ENCODE measurements at regions not wholly inside any gene's neighbourhood (a gene's known extent, or its start where the extent isn't known, plus 50 kb on each side); places are given as distances from the start of the nearest gene placed in this dataset.

DNA sequence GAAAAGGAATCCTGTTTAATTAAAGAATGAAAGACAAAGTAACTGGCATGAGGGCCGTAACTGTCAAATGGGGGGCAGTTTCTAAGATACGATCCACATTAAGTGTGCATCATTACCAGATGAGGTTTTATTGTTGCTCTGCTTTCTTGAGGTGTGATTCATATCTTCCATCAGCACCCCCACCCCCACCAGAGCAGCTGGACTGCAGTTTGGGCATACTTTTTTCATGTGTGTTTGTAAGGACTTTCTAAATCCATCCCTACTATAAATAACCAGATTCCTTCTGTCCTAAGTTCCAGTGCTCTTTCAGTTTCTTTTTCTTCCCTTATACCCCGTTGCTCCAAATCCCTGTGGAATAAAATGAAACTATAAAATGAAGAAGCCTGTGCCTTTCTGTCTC lies 142.1 kb downstream of the CDCA7 start:
- no peak for TF ChIP-seq CREB1 (CRISPR knock-in tag; IDR thresholded peaks at IDR 0.05)
- TF ChIP-seq, protein P1, sequence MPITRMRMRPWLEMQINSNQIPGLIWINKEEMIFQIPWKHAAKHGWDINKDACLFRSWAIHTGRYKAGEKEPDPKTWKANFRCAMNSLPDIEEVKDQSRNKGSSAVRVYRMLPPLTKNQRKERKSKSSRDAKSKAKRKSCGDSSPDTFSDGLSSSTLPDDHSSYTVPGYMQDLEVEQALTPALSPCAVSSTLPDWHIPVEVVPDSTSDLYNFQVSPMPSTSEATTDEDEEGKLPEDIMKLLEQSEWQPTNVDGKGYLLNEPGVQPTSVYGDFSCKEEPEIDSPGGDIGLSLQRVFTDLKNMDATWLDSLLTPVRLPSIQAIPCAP (CRISPR knock-in tag; IDR thresholded peaks at IDR 0.05) = no peak
- TF ChIP-seq ETV6 (CRISPR knock-in tag; IDR thresholded peaks at IDR 0.05) = no peak
- TF ChIP-seq, protein P2, sequence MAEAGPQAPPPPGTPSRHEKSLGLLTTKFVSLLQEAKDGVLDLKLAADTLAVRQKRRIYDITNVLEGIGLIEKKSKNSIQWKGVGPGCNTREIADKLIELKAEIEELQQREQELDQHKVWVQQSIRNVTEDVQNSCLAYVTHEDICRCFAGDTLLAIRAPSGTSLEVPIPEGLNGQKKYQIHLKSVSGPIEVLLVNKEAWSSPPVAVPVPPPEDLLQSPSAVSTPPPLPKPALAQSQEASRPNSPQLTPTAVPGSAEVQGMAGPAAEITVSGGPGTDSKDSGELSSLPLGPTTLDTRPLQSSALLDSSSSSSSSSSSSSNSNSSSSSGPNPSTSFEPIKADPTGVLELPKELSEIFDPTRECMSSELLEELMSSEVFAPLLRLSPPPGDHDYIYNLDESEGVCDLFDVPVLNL (CRISPR knock-in tag; IDR thresholded peaks at IDR 0.05; ENCODE audit: borderline replicate concordance, low read depth) = no peak
- no peak for TF ChIP-seq ZNF671 (CRISPR knock-in tag; IDR thresholded peaks at IDR 0.05)
- no peak for TF ChIP-seq NR1H2 (CRISPR knock-in tag; IDR thresholded peaks at IDR 0.05)
- TF ChIP-seq, protein P3, sequence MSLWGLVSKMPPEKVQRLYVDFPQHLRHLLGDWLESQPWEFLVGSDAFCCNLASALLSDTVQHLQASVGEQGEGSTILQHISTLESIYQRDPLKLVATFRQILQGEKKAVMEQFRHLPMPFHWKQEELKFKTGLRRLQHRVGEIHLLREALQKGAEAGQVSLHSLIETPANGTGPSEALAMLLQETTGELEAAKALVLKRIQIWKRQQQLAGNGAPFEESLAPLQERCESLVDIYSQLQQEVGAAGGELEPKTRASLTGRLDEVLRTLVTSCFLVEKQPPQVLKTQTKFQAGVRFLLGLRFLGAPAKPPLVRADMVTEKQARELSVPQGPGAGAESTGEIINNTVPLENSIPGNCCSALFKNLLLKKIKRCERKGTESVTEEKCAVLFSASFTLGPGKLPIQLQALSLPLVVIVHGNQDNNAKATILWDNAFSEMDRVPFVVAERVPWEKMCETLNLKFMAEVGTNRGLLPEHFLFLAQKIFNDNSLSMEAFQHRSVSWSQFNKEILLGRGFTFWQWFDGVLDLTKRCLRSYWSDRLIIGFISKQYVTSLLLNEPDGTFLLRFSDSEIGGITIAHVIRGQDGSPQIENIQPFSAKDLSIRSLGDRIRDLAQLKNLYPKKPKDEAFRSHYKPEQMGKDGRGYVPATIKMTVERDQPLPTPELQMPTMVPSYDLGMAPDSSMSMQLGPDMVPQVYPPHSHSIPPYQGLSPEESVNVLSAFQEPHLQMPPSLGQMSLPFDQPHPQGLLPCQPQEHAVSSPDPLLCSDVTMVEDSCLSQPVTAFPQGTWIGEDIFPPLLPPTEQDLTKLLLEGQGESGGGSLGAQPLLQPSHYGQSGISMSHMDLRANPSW (CRISPR knock-in tag; conservative IDR thresholded peaks at IDR 0.05; ENCODE audit: low read depth) = no peak
- no peak for TF ChIP-seq FOXP1 (CRISPR knock-in tag; IDR thresholded peaks at IDR 0.05; ENCODE audit: borderline replicate concordance)
- TF ChIP-seq JUN (CRISPR knock-in tag; IDR thresholded peaks at IDR 0.05) = no peak
- peaks cover 21% of the 10 kb centered on the region for H3K36me3 Mint-ChIP-seq
- H3K27ac Mint-ChIP-seq = no peak overlapping the region
- ChIA-PET CTCF (no interaction called here), POLR2A (no interaction called here)
- peaks cover 36% of the 10 kb centered on the region for H3K9me3 Mint-ChIP-seq
- no peaks in the 10 kb centered on the region for H3K4me1 Mint-ChIP-seq
- H3K27me3 Mint-ChIP-seq (ENCODE audit: low read depth) = no peaks in the 10 kb centered on the region; the same call in 1 of the 2 replicates
- DNase-seq (ENCODE audit: low spot score) = no peak
- ATAC-seq = no peak
- H3K4me3 Mint-ChIP-seq = no peak overlapping the region

DNA sequence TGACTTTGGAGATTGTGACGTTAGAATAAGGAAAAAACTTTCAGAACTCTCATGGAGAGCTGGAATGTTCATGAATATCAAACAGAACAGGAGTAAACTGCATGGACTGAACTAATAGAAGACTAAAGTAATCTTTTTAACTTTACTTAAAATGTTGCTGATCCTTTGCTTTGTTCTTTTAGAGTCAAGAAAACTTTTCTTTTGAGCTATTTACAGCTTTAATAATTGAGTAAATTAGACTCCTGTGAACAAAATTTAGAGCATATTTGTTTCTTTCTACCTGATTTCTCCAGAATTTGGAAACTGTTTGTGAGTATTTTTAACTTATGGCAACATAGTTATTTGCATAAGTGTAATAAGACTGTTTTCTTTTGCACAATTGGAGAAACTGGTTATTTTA lies 146.3 kb downstream of the CDCA7 start:
- TF ChIP-seq, protein P4, sequence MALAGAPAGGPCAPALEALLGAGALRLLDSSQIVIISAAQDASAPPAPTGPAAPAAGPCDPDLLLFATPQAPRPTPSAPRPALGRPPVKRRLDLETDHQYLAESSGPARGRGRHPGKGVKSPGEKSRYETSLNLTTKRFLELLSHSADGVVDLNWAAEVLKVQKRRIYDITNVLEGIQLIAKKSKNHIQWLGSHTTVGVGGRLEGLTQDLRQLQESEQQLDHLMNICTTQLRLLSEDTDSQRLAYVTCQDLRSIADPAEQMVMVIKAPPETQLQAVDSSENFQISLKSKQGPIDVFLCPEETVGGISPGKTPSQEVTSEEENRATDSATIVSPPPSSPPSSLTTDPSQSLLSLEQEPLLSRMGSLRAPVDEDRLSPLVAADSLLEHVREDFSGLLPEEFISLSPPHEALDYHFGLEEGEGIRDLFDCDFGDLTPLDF (CRISPR knock-in tag; IDR thresholded peaks at IDR 0.05) = no peak
- TF ChIP-seq TEAD4 (CRISPR knock-in tag; IDR thresholded peaks at IDR 0.05) (no peak), ELF4 (CRISPR knock-in tag; IDR thresholded peaks at IDR 0.05; ENCODE audit: low read depth) (no peak), ZNF232 (CRISPR knock-in tag; IDR thresholded peaks at IDR 0.05) (no peak), NR1H2 (CRISPR knock-in tag; IDR thresholded peaks at IDR 0.05) (no peak), OVOL2 (CRISPR knock-in tag; IDR thresholded peaks at IDR 0.05; ENCODE audit: borderline replicate concordance) (no peak), SMAD4 (CRISPR knock-in tag; IDR thresholded peaks at IDR 0.05) (no peak), ZNF671 (CRISPR knock-in tag; IDR thresholded peaks at IDR 0.05) (no peak), ZNF121 (CRISPR knock-in tag; IDR thresholded peaks at IDR 0.05) (no peak)
- TF ChIP-seq, protein P5, sequence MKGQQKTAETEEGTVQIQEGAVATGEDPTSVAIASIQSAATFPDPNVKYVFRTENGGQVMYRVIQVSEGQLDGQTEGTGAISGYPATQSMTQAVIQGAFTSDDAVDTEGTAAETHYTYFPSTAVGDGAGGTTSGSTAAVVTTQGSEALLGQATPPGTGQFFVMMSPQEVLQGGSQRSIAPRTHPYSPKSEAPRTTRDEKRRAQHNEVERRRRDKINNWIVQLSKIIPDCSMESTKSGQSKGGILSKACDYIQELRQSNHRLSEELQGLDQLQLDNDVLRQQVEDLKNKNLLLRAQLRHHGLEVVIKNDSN (CRISPR knock-in tag; IDR thresholded peaks at IDR 0.05) = no peak
- TF ChIP-seq, protein P6, sequence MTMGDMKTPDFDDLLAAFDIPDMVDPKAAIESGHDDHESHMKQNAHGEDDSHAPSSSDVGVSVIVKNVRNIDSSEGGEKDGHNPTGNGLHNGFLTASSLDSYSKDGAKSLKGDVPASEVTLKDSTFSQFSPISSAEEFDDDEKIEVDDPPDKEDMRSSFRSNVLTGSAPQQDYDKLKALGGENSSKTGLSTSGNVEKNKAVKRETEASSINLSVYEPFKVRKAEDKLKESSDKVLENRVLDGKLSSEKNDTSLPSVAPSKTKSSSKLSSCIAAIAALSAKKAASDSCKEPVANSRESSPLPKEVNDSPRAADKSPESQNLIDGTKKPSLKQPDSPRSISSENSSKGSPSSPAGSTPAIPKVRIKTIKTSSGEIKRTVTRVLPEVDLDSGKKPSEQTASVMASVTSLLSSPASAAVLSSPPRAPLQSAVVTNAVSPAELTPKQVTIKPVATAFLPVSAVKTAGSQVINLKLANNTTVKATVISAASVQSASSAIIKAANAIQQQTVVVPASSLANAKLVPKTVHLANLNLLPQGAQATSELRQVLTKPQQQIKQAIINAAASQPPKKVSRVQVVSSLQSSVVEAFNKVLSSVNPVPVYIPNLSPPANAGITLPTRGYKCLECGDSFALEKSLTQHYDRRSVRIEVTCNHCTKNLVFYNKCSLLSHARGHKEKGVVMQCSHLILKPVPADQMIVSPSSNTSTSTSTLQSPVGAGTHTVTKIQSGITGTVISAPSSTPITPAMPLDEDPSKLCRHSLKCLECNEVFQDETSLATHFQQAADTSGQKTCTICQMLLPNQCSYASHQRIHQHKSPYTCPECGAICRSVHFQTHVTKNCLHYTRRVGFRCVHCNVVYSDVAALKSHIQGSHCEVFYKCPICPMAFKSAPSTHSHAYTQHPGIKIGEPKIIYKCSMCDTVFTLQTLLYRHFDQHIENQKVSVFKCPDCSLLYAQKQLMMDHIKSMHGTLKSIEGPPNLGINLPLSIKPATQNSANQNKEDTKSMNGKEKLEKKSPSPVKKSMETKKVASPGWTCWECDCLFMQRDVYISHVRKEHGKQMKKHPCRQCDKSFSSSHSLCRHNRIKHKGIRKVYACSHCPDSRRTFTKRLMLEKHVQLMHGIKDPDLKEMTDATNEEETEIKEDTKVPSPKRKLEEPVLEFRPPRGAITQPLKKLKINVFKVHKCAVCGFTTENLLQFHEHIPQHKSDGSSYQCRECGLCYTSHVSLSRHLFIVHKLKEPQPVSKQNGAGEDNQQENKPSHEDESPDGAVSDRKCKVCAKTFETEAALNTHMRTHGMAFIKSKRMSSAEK (CRISPR knock-in tag; IDR thresholded peaks at IDR 0.05; ENCODE audit: borderline replicate concordance) = no peak
- POLR2A ChIA-PET = no interaction called here
- peaks cover 10% of the 10 kb centered on the region for H3K4me1 Mint-ChIP-seq
- no peak overlapping the region for H3K4me3 Mint-ChIP-seq
- CTCF ChIA-PET = no interaction called here
- H3K36me3 Mint-ChIP-seq = peaks cover 27% of the 10 kb centered on the region
- ATAC-seq = no peak
- H3K27ac Mint-ChIP-seq = no peak overlapping the region
- H3K27me3 Mint-ChIP-seq (ENCODE audit: low read depth) = no peaks in the 10 kb centered on the region
- H3K9me3 Mint-ChIP-seq = peaks cover 48% of the 10 kb centered on the region
- no peak for DNase-seq (ENCODE audit: low spot score)

All from WTC11 (cell line).